ENCODE measurements at regions not wholly inside any gene's neighbourhood (a gene's known extent, or its start where the extent isn't known, plus 50 kb on each side); places are given as distances from the start of the nearest gene placed in this dataset.
A peak's percentile ranks its signal among the peaks of the same experiment; 100 is the strongest.

GRCh38 chr9:107431461-107431860 is 58.1 kb downstream of the KLF4 start:
- peaks cover 10% of the 10 kb centered on the region for H3K27me3 Mint-ChIP-seq (ENCODE audit: low read depth)
- DNase-seq (ENCODE audit: low spot score), result no peak
- H3K4me1 Mint-ChIP-seq (ENCODE audit: low read depth), result no peaks in the 10 kb centered on the region
- H3K36me3 Mint-ChIP-seq (ENCODE audit: low read depth), result no peaks in the 10 kb centered on the region
- H3K4me3 Mint-ChIP-seq (ENCODE audit: unreplicated experiment), result no peak overlapping the region
- TF ChIP-seq CTCF (IDR thresholded peaks at IDR 0.05), result no peak
- no peaks in the 10 kb centered on the region for H3K9me3 Mint-ChIP-seq (ENCODE audit: low read depth)
- no peak overlapping the region for H3K27ac Mint-ChIP-seq (ENCODE audit: unreplicated experiment)

- Mint-ChIP-seq H3K9me3 (ENCODE audit: low read depth) (no peaks in the 10 kb centered on the region), H3K27ac (ENCODE audit: unreplicated experiment) (no peak overlapping the region), H3K4me3 (ENCODE audit: unreplicated experiment) (no peak overlapping the region), H3K27me3 (ENCODE audit: low read depth) (peaks cover 4% of the 10 kb centered on the region), H3K4me1 (ENCODE audit: low read depth) (peaks cover 5% of the 10 kb centered on the region), H3K36me3 (ENCODE audit: low read depth) (no peaks in the 10 kb centered on the region)
- no peak for DNase-seq (ENCODE audit: low spot score)
- no peak for TF ChIP-seq CTCF (IDR thresholded peaks at IDR 0.05)
Observed at GRCh38 chr9:107430071-107430470, 59.5 kb downstream of the KLF4 start.

GRCh38 chr9:107426126-107426525 is 63.4 kb downstream of the KLF4 start:
- TF ChIP-seq CTCF (IDR thresholded peaks at IDR 0.05), result no peak
- no peaks in the 10 kb centered on the region for H3K36me3 Mint-ChIP-seq (ENCODE audit: low read depth)
- H3K4me1 Mint-ChIP-seq (ENCODE audit: low read depth), result peaks cover 13% of the 10 kb centered on the region
- no peaks in the 10 kb centered on the region for H3K9me3 Mint-ChIP-seq (ENCODE audit: low read depth)
- H3K4me3 Mint-ChIP-seq (ENCODE audit: unreplicated experiment), result no peak overlapping the region
- no peak for DNase-seq (ENCODE audit: low spot score)
- peaks cover 1% of the 10 kb centered on the region for H3K27me3 Mint-ChIP-seq (ENCODE audit: low read depth)
- H3K27ac Mint-ChIP-seq (ENCODE audit: unreplicated experiment), result no peak overlapping the region

- Mint-ChIP-seq H3K27me3 (ENCODE audit: low read depth) (no peaks in the 10 kb centered on the region), H3K27ac (ENCODE audit: unreplicated experiment) (no peak overlapping the region), H3K36me3 (ENCODE audit: low read depth) (no peaks in the 10 kb centered on the region), H3K4me3 (ENCODE audit: unreplicated experiment) (peak overlapping the region; percentile 56), H3K4me1 (ENCODE audit: low read depth) (peaks cover 13% of the 10 kb centered on the region), H3K9me3 (ENCODE audit: low read depth) (no peaks in the 10 kb centered on the region)
- peak; percentile 94 for TF ChIP-seq CTCF (IDR thresholded peaks at IDR 0.05)
- DNase-seq (ENCODE audit: low spot score), result no peak
Observed at GRCh38 chr9:107425101-107426025, 64.2 kb downstream of the KLF4 start.

GRCh38 chr9:107423540-107423939 is 66.0 kb downstream of the KLF4 start:
- H3K27ac Mint-ChIP-seq (ENCODE audit: unreplicated experiment), result no peak overlapping the region

More at GRCh38 chr9:107423540-107423939, 66.0 kb downstream of the KLF4 start:
- TF ChIP-seq CTCF (IDR thresholded peaks at IDR 0.05), result no peak
- H3K27me3 Mint-ChIP-seq (ENCODE audit: low read depth), result peaks cover 9% of the 10 kb centered on the region
- H3K4me1 Mint-ChIP-seq (ENCODE audit: low read depth), result peaks cover 13% of the 10 kb centered on the region
- no peaks in the 10 kb centered on the region for H3K9me3 Mint-ChIP-seq (ENCODE audit: low read depth)
- no peaks in the 10 kb centered on the region for H3K36me3 Mint-ChIP-seq (ENCODE audit: low read depth)
- no peak for DNase-seq (ENCODE audit: low spot score)
- no peak overlapping the region for H3K4me3 Mint-ChIP-seq (ENCODE audit: unreplicated experiment)
